ENCODE measurements at regions not wholly inside any gene's neighbourhood (a gene's known extent, or its start where the extent isn't known, plus 50 kb on each side); places are given as distances from the start of the nearest gene placed in this dataset.

DNA sequence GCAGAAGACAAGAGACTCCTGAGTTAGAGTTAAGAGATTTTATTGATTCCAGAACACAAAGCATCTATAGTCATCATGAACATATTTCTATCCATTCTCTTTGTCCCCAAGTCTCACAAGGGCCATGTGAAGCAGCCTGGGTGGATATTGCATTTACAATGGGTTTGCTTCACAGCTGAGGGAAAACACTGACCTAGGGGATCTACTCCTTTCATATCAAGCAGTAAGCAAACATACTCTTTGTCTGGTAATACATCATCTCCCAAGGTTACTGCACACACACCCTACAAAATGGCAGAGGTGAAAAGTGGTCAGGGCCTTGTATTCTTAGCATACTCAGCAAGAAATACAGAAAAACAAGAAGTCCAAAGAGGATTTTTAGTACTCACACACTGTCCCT lies 267.7 kb upstream of the BCHE start:
- TF ChIP-seq, protein P1, sequence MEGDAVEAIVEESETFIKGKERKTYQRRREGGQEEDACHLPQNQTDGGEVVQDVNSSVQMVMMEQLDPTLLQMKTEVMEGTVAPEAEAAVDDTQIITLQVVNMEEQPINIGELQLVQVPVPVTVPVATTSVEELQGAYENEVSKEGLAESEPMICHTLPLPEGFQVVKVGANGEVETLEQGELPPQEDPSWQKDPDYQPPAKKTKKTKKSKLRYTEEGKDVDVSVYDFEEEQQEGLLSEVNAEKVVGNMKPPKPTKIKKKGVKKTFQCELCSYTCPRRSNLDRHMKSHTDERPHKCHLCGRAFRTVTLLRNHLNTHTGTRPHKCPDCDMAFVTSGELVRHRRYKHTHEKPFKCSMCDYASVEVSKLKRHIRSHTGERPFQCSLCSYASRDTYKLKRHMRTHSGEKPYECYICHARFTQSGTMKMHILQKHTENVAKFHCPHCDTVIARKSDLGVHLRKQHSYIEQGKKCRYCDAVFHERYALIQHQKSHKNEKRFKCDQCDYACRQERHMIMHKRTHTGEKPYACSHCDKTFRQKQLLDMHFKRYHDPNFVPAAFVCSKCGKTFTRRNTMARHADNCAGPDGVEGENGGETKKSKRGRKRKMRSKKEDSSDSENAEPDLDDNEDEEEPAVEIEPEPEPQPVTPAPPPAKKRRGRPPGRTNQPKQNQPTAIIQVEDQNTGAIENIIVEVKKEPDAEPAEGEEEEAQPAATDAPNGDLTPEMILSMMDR (IDR thresholded peaks at IDR 0.05), result no peak
- no peak for TF ChIP-seq POLR2A (IDR thresholded peaks at IDR 0.05)

Measured in body of pancreas (tissue), 4 donors.